GM18858 (cell line): ENCODE measurements at regions not wholly inside any gene's neighbourhood (a gene's known extent, or its start where the extent isn't known, plus 50 kb on each side); places are given as distances from the start of the nearest gene placed in this dataset.

ENCODE experiments used
- ATAC-seq: cut with Tn5 transposase; IDR thresholded peaks from one replicate; pipeline ENCODE4 v1.9.1; 2021; ENCODE audit not compliant: unreplicated experiment

DNA sequence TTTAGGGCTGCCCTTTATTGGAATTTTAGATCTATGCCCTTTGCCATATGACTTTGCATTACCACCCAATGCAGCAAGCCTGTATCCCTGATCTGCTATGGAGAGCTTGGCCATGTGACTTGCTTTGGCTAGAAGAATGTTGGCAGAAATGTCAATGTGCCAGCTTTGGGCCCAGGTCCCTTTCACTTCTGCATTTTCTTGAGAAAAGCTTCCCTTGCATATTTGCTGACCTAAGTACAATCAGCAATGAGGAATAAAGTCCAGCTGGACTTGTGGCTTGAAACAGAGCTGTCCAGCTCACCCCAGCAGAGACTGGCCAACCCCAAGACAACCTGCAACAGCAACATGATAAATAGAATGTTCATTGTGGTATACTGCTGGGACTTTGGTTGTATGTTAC is 135.9 kb downstream of the PAH start:
- ATAC-seq = no peak

DNA sequence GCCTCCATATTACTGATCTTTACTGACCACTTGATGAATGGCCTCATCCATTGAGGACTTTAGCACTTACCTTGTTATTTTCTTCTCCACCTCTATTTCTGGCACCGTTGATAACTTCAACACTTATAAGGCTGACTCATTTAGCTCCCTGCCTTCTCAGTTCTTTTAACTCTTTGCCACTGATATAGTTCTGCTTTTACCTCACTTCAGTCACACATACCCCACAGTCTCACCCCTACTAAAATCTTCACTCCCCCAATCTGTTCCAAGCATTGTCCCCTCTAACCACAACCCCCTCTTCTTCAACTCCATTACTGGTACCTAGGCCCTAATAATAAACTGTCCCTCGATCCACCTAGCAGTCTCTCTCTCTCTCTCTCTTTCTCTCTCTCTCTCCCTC is 141.0 kb downstream of the PAH start:
- peak; percentile 77 for ATAC-seq

DNA sequence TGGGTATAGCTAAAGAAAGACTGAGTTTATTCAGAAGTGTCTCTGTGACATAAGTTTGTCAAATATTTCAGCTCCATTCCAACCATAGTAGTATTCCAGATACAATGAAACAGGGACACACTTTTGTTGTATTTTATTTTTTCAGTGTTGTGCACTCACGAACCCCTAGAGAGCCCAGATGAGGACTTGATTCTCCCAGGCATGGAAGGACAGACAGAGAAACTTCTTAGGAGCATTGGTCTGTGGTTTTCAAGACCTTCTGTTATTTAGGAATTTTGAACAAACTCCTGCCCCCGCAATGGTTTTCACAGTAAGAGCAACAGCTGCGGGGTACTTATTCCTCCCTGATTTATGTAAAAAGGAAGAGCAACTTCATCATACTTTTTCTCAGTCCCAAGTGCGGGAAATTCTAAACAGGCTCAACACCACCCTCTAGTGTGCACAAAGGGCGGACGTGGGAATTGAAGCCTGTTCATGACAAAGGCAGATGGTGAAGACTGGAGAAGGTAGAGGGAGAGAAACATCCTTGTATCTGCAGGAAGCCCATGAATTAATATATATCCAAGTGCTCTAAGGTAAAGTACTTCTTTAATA is 147.6 kb downstream of the PAH start:
- peak; percentile 55 for ATAC-seq

DNA sequence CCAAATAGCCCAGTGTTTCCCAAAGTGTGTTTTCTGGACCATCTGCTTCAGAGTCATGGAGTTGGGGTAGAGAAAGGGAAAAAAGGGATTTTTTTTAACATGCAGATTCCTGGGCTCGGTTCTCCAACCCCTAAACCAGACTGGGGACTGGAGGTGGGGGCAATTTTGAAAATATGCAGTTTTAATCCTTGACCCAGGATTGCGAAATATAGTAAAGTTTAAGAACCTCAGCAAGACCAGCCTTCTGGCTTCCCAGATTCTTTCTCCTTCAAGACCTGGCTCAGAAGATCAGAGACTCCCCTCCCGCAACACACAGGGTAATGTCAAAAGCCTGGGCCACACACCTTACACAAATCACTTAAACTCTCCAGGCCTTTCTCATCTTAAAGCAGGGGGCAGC is 150.1 kb downstream of the PAH start:
- no peak for ATAC-seq

- ATAC-seq = no peak
Observed at GRCh38 chr12:102765736-102766135, 151.3 kb downstream of the PAH start.

- no peak for ATAC-seq
Observed at GRCh38 chr12:102763471-102763870, 153.6 kb downstream of the PAH start.

DNA sequence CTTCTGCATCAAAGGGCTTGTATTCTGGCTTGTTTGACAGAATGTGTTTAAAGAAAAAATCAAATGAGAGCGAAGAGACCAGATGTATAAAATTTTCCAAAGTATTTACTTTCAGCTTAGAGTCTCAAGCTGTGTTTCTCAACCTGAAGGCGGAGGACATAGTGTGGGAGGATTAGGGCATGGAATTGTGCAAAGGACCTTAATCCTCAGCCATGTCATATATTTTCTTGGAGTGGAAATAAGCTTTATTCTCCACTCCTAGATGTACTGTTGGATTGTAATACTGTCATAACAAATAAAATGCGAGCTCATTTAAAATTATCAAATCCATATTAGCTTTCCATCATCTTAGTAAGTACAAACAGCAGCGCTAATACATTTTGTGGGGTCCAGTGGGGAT is 154.0 kb downstream of the PAH start:
- no peak for ATAC-seq

GRCh38 chr12:102760322-102760721 is 156.7 kb downstream of the PAH start:
- ATAC-seq = no peak

GRCh38 chr12:102759466-102759865 is 157.6 kb downstream of the PAH start:
- no peak for ATAC-seq

- ATAC-seq = no peak
Observed at GRCh38 chr12:102757882-102758226, 159.2 kb downstream of the PAH start.

- ATAC-seq = no peak
Observed at GRCh38 chr12:102757154-102757881, 159.7 kb downstream of the PAH start.

- ATAC-seq = no peak
Observed at GRCh38 chr12:102756530-102756929, 160.5 kb downstream of the PAH start.

DNA sequence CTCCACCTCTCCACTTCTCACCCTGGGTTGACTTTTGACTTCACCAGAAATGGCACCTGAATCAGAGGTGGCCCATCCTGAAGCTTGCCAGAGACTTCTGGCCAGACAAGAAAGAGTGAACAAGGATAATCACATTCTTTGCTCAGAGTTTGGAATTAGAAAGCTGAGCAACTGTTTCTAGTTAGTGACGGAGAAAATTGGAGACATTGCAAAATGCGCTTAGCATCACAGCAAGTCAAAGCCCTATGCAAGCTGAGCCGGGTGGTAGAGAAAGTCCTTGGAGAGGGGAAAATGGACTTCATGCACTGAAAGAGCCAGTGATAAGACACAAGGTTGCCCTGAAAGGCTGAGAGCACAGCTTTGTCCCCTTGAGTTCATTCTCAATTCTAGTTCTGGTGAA is 161.8 kb downstream of the PAH start:
- no peak for ATAC-seq

DNA sequence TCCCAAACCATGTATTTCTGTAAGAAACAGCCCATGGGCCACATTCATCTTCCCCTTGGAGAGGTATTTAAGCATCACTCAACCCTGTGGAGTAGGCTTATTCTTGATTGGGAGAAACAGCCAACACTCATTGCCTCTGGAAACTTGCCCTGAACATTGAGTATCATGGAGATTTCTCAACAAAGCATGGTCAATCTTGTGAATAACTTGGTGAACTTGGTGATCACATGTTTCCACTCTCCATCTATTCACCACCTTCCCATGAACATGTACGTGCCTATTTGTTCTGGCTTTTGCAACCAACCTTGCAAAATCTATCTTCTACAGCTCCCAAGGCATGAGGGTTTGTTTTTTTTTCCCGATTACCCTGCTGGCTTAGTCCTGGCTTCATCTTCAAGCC is 163.2 kb downstream of the PAH start:
- ATAC-seq = no peak

GRCh38 chr12:102748704-102749103 is 168.3 kb downstream of the PAH start:
- no peak for ATAC-seq

DNA sequence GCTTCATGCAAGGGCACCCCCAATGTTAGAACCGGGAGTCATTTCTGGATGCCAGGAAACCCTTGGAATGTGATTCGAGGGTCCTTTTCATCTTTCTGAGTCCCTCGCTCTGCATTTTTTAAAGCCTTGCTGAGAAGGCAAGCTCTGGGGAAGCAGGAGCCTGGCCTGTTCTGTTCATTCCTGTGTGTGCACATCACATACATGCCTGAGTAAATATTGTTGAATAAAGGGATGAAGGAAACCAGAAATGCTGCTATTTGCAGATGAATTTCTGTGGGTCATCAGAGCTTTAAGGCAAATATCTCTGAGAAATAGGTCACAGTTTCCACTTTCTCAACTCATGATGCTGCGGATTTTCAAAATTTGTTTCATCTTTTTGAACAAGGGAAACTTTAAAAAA is 170.1 kb downstream of the PAH start:
- ATAC-seq = no peak

DNA sequence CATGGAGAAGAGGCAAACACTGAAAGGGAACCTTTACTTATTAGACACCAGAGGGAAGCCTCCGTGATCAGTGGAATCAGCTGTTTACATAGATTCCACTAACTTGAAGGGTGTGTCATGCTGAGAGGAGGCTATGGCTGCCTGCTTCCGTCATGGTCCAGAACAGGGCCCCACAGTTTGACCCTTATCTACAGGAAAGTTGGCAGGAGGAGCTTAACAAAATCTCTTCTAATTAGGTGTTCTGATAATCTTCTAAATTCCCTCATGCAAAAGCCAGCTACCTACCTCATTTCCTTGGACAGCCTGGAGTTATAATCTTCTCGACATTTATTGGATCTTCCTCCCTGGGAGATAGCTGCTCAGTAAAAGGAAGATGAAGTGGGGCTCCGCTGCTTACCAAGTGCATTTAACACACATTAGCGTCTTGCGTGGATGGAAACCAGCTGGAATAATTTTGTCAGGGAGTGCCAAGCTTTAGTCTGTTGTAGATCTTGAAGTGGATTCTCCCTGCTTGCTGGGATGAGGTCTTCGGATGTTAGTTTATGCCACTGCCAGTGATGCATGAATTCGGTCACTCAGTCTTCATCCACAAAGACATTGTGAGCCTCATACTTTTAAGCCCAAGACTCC is 171.0 kb downstream of the PAH start:
- ATAC-seq = no peak

DNA sequence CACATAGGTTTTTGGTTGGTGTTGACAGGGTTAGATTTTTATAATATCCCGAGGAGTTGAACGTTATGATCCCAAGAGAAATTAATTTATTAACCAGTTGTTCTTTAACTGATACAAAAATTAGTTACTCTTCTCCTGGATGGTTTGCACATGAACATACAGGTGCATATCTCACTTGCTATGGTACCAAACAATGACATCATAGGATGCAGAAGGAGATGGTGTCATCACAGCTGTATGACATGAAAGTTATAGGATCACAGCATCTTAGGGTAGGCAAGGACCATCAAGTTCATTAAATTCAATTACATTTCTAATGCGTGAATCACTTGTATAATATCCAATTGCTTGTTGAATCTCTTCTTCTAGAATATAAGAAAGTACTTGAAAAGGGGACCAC is 175.8 kb downstream of the PAH start:
- ATAC-seq = no peak

DNA sequence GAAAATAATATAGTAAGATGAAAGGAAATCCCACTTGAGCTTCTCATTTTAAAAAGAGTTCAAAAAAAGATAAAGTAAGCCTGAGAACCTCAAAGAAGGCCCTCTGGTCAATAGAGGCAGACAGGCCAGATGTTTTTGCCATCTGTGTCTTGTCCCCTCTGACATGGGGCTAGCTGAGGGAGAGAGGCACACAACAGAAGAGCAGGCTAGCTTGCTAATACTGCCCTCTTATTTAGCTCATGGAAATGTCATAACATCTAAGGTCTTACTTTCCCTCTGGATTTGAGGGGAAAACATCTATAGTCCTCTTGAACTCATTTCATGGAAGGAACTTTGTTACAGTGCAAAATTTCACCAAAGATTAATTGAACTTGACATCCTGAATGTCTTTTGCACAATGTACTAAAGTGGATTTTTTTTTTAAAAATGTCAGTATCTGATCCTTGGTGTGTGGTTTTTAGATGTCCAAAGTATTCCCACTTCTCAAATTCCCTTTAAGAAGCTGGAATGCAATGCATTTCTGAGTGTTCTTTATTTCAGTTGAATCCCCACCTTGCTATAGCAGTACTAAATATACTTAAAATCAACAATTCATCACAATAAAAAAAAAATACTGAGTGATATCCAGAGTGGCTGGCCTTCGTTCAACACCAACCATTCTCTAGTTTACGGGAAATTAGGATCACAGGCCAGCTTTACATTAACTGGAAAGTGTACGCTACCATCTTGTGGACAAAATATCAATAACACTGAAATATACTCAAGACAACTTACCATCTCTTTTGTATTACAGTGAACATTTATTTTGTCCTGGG is 176.7 kb downstream of the PAH start:
- no peak for ATAC-seq

DNA sequence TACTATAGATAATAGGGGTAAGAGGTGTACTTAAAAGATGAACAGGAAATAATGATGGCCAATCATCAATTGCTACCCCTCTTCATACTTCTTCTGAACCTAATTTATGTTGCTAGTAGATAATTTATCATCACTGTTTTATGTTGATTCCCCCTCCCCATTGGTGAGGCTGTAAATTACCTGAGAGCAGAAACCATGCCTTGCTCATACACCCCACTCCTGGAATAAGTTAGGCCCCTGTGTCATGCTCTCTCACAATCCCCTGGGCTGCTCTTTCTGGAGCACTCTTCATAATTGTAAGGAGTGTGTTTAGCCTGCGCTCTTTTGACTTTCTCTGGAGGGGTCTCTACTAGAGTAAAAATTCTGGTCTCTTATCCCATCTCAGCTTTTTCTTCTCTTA is 180.7 kb downstream of the PAH start:
- no peak for ATAC-seq

- peak; percentile 93 for ATAC-seq
Observed at GRCh38 chr12:102735104-102735503, 181.9 kb downstream of the PAH start.

- no peak for ATAC-seq
Observed at GRCh38 chr12:102730996-102731395, 186.0 kb downstream of the PAH start.
